PC-9 (cell line): ENCODE measurements at regions not wholly inside any gene's neighbourhood (a gene's known extent, or its start where the extent isn't known, plus 50 kb on each side); places are given as distances from the start of the nearest gene placed in this dataset.

Experiments
- BruUV-seq: library from RNA; stranded (reverse); fragments of 400-500 nt; replicated peaks from 2 replicates; lab custom pipeline; 2021; lab: Mats Ljungman, UMichigan
- CTCF ChIA-PET: fragments of 300-600 bp; sonication (Branson Sonifier 250); formaldehyde crosslinking; loops from one replicate; lab custom pipeline; 2022; ENCODE audit warnings: antibody characterized with exemption; lab: Charles Lee
- POLR2A ChIA-PET: fragments of 300-600 bp; sonication (Branson Sonifier 250); formaldehyde crosslinking; loops from one replicate; lab custom pipeline; 2022; ENCODE audit warnings: antibody characterized with exemption; ENCODE audit not compliant: unreplicated experiment; lab: Charles Lee
- DNase-seq, 2 experiments: peaks; one replicate each; pipeline versions ENCODE4 v3.0.0 to v3.0.0-alpha.2; 2015 to 2022; ENCODE audit warnings: mixed read lengths in 1 of 2
- H2AFZ ChIP-seq: fragments of 200-600 bp; sonication (generic); 2 replicates; pipeline ENCODE4 v1.8.1; 2017; ENCODE audit warnings: antibody characterized with exemption
- H3F3A ChIP-seq: fragments of 200-600 bp; sonication (generic); 2 replicates; pipeline ENCODE4 v1.8.1; 2017; ENCODE audit warnings: antibody characterized with exemption, mild to moderate bottlenecking, low read depth; ENCODE audit not compliant: insufficient read depth
- H3K27ac ChIP-seq: fragments of 200-600 bp; sonication (generic); 2 replicates; pipeline ENCODE4 v1.6.1; 2016; ENCODE audit warnings: mixed run types
- H3K27me3 ChIP-seq: fragments of 200-600 bp; sonication (generic); 2 replicates; pipeline ENCODE4 v1.6.1; 2016; ENCODE audit warnings: low read depth, mixed run types; ENCODE audit not compliant: insufficient read depth
- H3K36me3 ChIP-seq: fragments of 200-600 bp; sonication (generic); 2 replicates; pipeline ENCODE4 v1.6.1; 2016; ENCODE audit warnings: low read depth, mixed run types
- H3K4me1 ChIP-seq: fragments of 200-600 bp; sonication (generic); replicated peaks from 2 replicates; pipeline ENCODE4 v1.6.1; 2016; ENCODE audit warnings: mixed run types; ENCODE audit not compliant: insufficient read depth
- H3K4me2 ChIP-seq: fragments of 200-600 bp; sonication (generic); 2 replicates; pipeline ENCODE4 v1.6.1; 2017; ENCODE audit warnings: mixed run types
- H3K4me3 ChIP-seq: fragments of 200-600 bp; sonication (generic); 2 replicates; pipeline ENCODE4 v1.6.1; 2016; ENCODE audit warnings: mixed run types
- H3K79me2 ChIP-seq: fragments of 200-600 bp; sonication (generic); 2 replicates; pipeline ENCODE4 v1.6.1; 2017; ENCODE audit warnings: low read depth, mixed run types
- H3K9me2 ChIP-seq: fragments of 200-600 bp; sonication (generic); 2 replicates; pipeline ENCODE4 v1.8.1; 2017; ENCODE audit warnings: mild to moderate bottlenecking; ENCODE audit not compliant: insufficient read depth
- H3K9me3 ChIP-seq: fragments of 200-600 bp; sonication (generic); 2 replicates; pipeline ENCODE4 v1.8.1; 2016; ENCODE audit warnings: low read depth; ENCODE audit not compliant: insufficient read depth
- H4K20me1 ChIP-seq: fragments of 200-600 bp; sonication (generic); 2 replicates; pipeline ENCODE4 v1.8.1; 2017; ENCODE audit not compliant: insufficient read depth
- CTCF ChIP-seq: fragments of 200-600 bp; sonication (generic); conservative IDR thresholded peaks from 2 replicates; pipeline ENCODE4 v1.6.1; 2017; ENCODE audit warnings: mixed run types, antibody characterized with exemption, mild to moderate bottlenecking, moderate library complexity
- EZH2 ChIP-seq: fragments of 200-600 bp; sonication (generic); IDR thresholded peaks from 2 replicates; pipeline ENCODE4 v1.8.0; 2017; ENCODE audit warnings: antibody characterized with exemption, low read depth
- intact Hi-C: fragments of 100-400 bp; cut with micrococcal nuclease; formaldehyde crosslinking; loops from one replicate; pipeline ENCODE4 v1.10.0; 2022; ENCODE audit not compliant: unreplicated experiment

- Histone ChIP-seq H3F3A (no peaks in the 10 kb centered on the region), H3K79me2 (no peaks in the 10 kb centered on the region), H3K4me2 (no peak overlapping the region), H4K20me1 (no peaks in the 10 kb centered on the region), H3K36me3 (no peaks in the 10 kb centered on the region), H2AFZ (no peak overlapping the region), H3K4me3 (no peak overlapping the region), H3K4me1 (no peaks in the 10 kb centered on the region), H3K27me3 (no peaks in the 10 kb centered on the region), H3K9me2 (no peaks in the 10 kb centered on the region), H3K9me3 (peaks cover 5% of the 10 kb centered on the region; the same call in 1 of the 2 replicates), H3K27ac (no peak overlapping the region)
- POLR2A ChIA-PET: no interaction called here
- TF ChIP-seq EZH2 (no peak), CTCF (no peak)
- CTCF ChIA-PET: no interaction called here
- intact Hi-C loops: no loop called here
- no TSS peak for BruUV-seq
- DNase-seq: no peak
These were observed 302.4 kb downstream of the PTEN start for GRCh38 chr10:88165849-88166271.

- CTCF ChIA-PET: no interaction called here
- Histone ChIP-seq H3K9me3 (peaks cover 5% of the 10 kb centered on the region; the same call in 1 of the 2 replicates), H3K79me2 (no peaks in the 10 kb centered on the region), H3K36me3 (no peaks in the 10 kb centered on the region), H4K20me1 (no peaks in the 10 kb centered on the region), H3K9me2 (no peaks in the 10 kb centered on the region), H3F3A (no peaks in the 10 kb centered on the region), H3K4me2 (no peak overlapping the region), H3K4me3 (no peak overlapping the region), H3K4me1 (no peaks in the 10 kb centered on the region), H3K27me3 (no peaks in the 10 kb centered on the region), H2AFZ (no peak overlapping the region), H3K27ac (no peak overlapping the region)
- no TSS peak for BruUV-seq
- no peak for DNase-seq
- intact Hi-C loops: no loop called here
- POLR2A ChIA-PET: no interaction called here
- TF ChIP-seq CTCF (no peak), EZH2 (no peak)
These were observed 305.0 kb downstream of the PTEN start for GRCh38 chr10:88168171-88169036.

- ChIA-PET CTCF (no interaction called here), POLR2A (no interaction called here)
- no peaks in the 10 kb centered on the region for H3K79me2 ChIP-seq
- H3K4me3 ChIP-seq: no peak overlapping the region
- no peaks in the 10 kb centered on the region for H3F3A ChIP-seq
- no peak for DNase-seq
- peaks cover 5% of the 10 kb centered on the region; the same call in 1 of the 2 replicates for H3K9me3 ChIP-seq
- TF ChIP-seq CTCF: no peak
- TF ChIP-seq EZH2: no peak
- intact Hi-C loops: no loop called here
- H3K4me2 ChIP-seq: no peak overlapping the region
- H3K27me3 ChIP-seq: no peaks in the 10 kb centered on the region
- BruUV-seq: no TSS peak
- H3K36me3 ChIP-seq: no peaks in the 10 kb centered on the region
- H3K27ac ChIP-seq: no peak overlapping the region
- H3K4me1 ChIP-seq: no peaks in the 10 kb centered on the region
- no peak overlapping the region for H2AFZ ChIP-seq
- H3K9me2 ChIP-seq: no peaks in the 10 kb centered on the region
- no peaks in the 10 kb centered on the region for H4K20me1 ChIP-seq
These were observed 305.6 kb downstream of the PTEN start for GRCh38 chr10:88169037-88169319.
